A673 (cell line): ENCODE measurements at regions not wholly inside any gene's neighbourhood (a gene's known extent, or its start where the extent isn't known, plus 50 kb on each side); places are given as distances from the start of the nearest gene placed in this dataset.

Experiments used
- EZH2 ChIP-seq: fragments of 200-600 bp; sonication (generic); IDR thresholded peaks from 2 replicates; pipeline ENCODE4 v1.6.1; 2017; ENCODE audit warnings: borderline replicate concordance, low read depth, mild to moderate bottlenecking, mixed read lengths, antibody characterized with exemption, low read length; ENCODE audit not compliant: poor library complexity, severe bottlenecking
- TF ChIP-seq, protein P1 (sequence below): fragments of 300-800, 200-600 bp; sonication (generic); conservative IDR thresholded peaks from 2 replicates; pipeline ENCODE4 v1.5.1; 2017; ENCODE audit warnings: low read depth, mild to moderate bottlenecking, antibody characterized with exemption, low read length, moderate library complexity, mixed read lengths

- TF ChIP-seq, protein P1, sequence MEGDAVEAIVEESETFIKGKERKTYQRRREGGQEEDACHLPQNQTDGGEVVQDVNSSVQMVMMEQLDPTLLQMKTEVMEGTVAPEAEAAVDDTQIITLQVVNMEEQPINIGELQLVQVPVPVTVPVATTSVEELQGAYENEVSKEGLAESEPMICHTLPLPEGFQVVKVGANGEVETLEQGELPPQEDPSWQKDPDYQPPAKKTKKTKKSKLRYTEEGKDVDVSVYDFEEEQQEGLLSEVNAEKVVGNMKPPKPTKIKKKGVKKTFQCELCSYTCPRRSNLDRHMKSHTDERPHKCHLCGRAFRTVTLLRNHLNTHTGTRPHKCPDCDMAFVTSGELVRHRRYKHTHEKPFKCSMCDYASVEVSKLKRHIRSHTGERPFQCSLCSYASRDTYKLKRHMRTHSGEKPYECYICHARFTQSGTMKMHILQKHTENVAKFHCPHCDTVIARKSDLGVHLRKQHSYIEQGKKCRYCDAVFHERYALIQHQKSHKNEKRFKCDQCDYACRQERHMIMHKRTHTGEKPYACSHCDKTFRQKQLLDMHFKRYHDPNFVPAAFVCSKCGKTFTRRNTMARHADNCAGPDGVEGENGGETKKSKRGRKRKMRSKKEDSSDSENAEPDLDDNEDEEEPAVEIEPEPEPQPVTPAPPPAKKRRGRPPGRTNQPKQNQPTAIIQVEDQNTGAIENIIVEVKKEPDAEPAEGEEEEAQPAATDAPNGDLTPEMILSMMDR = no peak
- no peak for TF ChIP-seq EZH2
Measured at GRCh38 chr6:134632024-134632423, 314.1 kb upstream of the SGK1 start.
